Large intestine (tissue), 3 donors: ENCODE measurements at regions not wholly inside any gene's neighbourhood (a gene's known extent, or its start where the extent isn't known, plus 50 kb on each side); places are given as distances from the start of the nearest gene placed in this dataset.

Experiments
- DNase-seq, 2 donors: peaks; one replicate each; pipeline versions ENCODE4 v3.0.0 to v3.0.0-alpha.2; 2013
- H3K27ac ChIP-seq: one replicate; pipeline ENCODE4 v1.5.1; 2013; ENCODE audit warnings: low read length
- H3K27me3 ChIP-seq: 2 replicates; pipeline ENCODE4 v1.6.1; 2013; ENCODE audit warnings: low read length; ENCODE audit not compliant: control insufficient read depth, insufficient read depth
- H3K36me3 ChIP-seq: 2 replicates; pipeline ENCODE4 v1.6.1; 2013; ENCODE audit warnings: low read length; ENCODE audit not compliant: control insufficient read depth, insufficient read depth
- H3K4me1 ChIP-seq: one replicate; pipeline ENCODE4 v1.6.1; 2013; ENCODE audit warnings: low read length; ENCODE audit not compliant: control insufficient read depth, insufficient read depth
- H3K4me3 ChIP-seq: one replicate; pipeline ENCODE4 v1.5.1; 2013; ENCODE audit warnings: low read length
- H3K9me3 ChIP-seq: one replicate; pipeline ENCODE4 v1.6.1; 2013; ENCODE audit warnings: mild to moderate bottlenecking, low read depth, low read length, moderate library complexity; ENCODE audit not compliant: control insufficient read depth
- WGBS: methylation state at CpG from one replicate; pipeline ENCODE4 v1.1.5; 2013; ENCODE audit warnings: low lambda C conversion rate; ENCODE audit not compliant: insufficient coverage; 5-methylcytosine and 5-hydroxymethylcytosine counted together

- WGBS = 100% methylated on average over 1 of the region's 3 CpGs
- Histone ChIP-seq H3K4me1 (peaks cover 7% of the 10 kb centered on the region), H3K27ac (peak overlapping the region; percentile 78), H3K27me3 (no peaks in the 10 kb centered on the region), H3K4me3 (no peak overlapping the region), H3K9me3 (no peaks in the 10 kb centered on the region), H3K36me3 (no peaks in the 10 kb centered on the region)
- DNase-seq = no peak
These were observed 202.4 kb downstream of the RFC3 start for GRCh38 chr13:34020388-34020787.

GRCh38 chr13:34021619-34022018 is 203.7 kb downstream of the RFC3 start:
- no peak overlapping the region for H3K27ac ChIP-seq
- H3K4me3 ChIP-seq = no peak overlapping the region
- H3K9me3 ChIP-seq = no peaks in the 10 kb centered on the region

GRCh38 chr13:34025746-34026145 is 207.8 kb downstream of the RFC3 start:
- no peaks in the 10 kb centered on the region for H3K27me3 ChIP-seq
- H3K36me3 ChIP-seq = no peaks in the 10 kb centered on the region
- no peak overlapping the region for H3K4me3 ChIP-seq
- H3K27ac ChIP-seq = no peak overlapping the region
- DNase-seq = no peak
- WGBS = no CpG with 5 or more reads among the region's 1 CpG
- H3K9me3 ChIP-seq = peaks cover 2% of the 10 kb centered on the region
- H3K4me1 ChIP-seq = no peaks in the 10 kb centered on the region

More at GRCh38 chr13:34021619-34022018, 203.7 kb downstream of the RFC3 start:
- no peaks in the 10 kb centered on the region for H3K27me3 ChIP-seq
- DNase-seq = no peak
- no peaks in the 10 kb centered on the region for H3K36me3 ChIP-seq
- H3K4me1 ChIP-seq = peaks cover 7% of the 10 kb centered on the region

GRCh38 chr13:34026308-34026707 is 208.4 kb downstream of the RFC3 start:
- H3K36me3 ChIP-seq = no peaks in the 10 kb centered on the region
- H3K27ac ChIP-seq = no peak overlapping the region
- H3K4me1 ChIP-seq = no peaks in the 10 kb centered on the region
- H3K9me3 ChIP-seq = peaks cover 2% of the 10 kb centered on the region
- H3K27me3 ChIP-seq = no peaks in the 10 kb centered on the region
- no peak overlapping the region for H3K4me3 ChIP-seq
- no peak for DNase-seq

GRCh38 chr13:34028496-34029442 is 210.8 kb downstream of the RFC3 start:
- Histone ChIP-seq H3K27me3 (no peaks in the 10 kb centered on the region), H3K4me1 (no peaks in the 10 kb centered on the region), H3K9me3 (peaks cover 2% of the 10 kb centered on the region), H3K4me3 (no peak overlapping the region), H3K36me3 (no peaks in the 10 kb centered on the region), H3K27ac (no peak overlapping the region)
- no CpG with 5 or more reads among the region's 5 CpGs for WGBS
- DNase-seq = no peak

GRCh38 chr13:34030782-34031181 is 212.8 kb downstream of the RFC3 start:
- Histone ChIP-seq H3K4me3 (no peak overlapping the region), H3K9me3 (peaks cover 2% of the 10 kb centered on the region), H3K27me3 (no peaks in the 10 kb centered on the region), H3K27ac (no peak overlapping the region), H3K4me1 (no peaks in the 10 kb centered on the region), H3K36me3 (no peaks in the 10 kb centered on the region)
- no peak for DNase-seq

- Histone ChIP-seq H3K4me1 (no peaks in the 10 kb centered on the region), H3K4me3 (no peak overlapping the region), H3K36me3 (no peaks in the 10 kb centered on the region), H3K9me3 (peaks cover 2% of the 10 kb centered on the region), H3K27me3 (no peaks in the 10 kb centered on the region), H3K27ac (no peak overlapping the region)
- WGBS = 64% methylated on average over 2 of the region's 4 CpGs
- DNase-seq = no peak
These were observed 213.7 kb downstream of the RFC3 start for GRCh38 chr13:34031610-34032009.

- 100% methylated on average over 4 of the region's 5 CpGs for WGBS
- DNase-seq = no peak
- Histone ChIP-seq H3K27me3 (no peaks in the 10 kb centered on the region), H3K27ac (no peak overlapping the region), H3K9me3 (no peaks in the 10 kb centered on the region), H3K4me1 (no peaks in the 10 kb centered on the region), H3K36me3 (no peaks in the 10 kb centered on the region), H3K4me3 (no peak overlapping the region)
These were observed 216.5 kb downstream of the RFC3 start for GRCh38 chr13:34034411-34034810.

- H3K27me3 ChIP-seq = no peaks in the 10 kb centered on the region
- no peak for DNase-seq
- no peaks in the 10 kb centered on the region for H3K4me1 ChIP-seq
- no peaks in the 10 kb centered on the region for H3K9me3 ChIP-seq
- no peak overlapping the region for H3K4me3 ChIP-seq
- no peak overlapping the region for H3K27ac ChIP-seq
- WGBS = 100% methylated on average over 2 of the region's 4 CpGs
- H3K36me3 ChIP-seq = no peaks in the 10 kb centered on the region
These were observed 217.2 kb downstream of the RFC3 start for GRCh38 chr13:34035178-34035577.

- WGBS = no CpG with 5 or more reads among the region's 3 CpGs
- no peaks in the 10 kb centered on the region for H3K9me3 ChIP-seq
- H3K36me3 ChIP-seq = no peaks in the 10 kb centered on the region
- no peak overlapping the region for H3K27ac ChIP-seq
- H3K4me3 ChIP-seq = no peak overlapping the region
- H3K4me1 ChIP-seq = no peaks in the 10 kb centered on the region
- no peak for DNase-seq
- no peaks in the 10 kb centered on the region for H3K27me3 ChIP-seq
These were observed 217.9 kb downstream of the RFC3 start for GRCh38 chr13:34035676-34036325.
